NCI-H82 treated with DMSO at 0.1 percent for 48 hours (cell line): ENCODE measurements at regions not wholly inside any gene's neighbourhood (a gene's known extent, or its start where the extent isn't known, plus 50 kb on each side); places are given as distances from the start of the nearest gene placed in this dataset.

Experiments
- DNase-seq: peaks from one replicate; lab custom pipeline; 2025; ENCODE audit not compliant: unreplicated experiment; lab: John Stamatoyannopoulos, UW

GRCh38 chr2:189364607-189365006 is 76.7 kb upstream of the WDR75 start:
- DNase-seq: no peak

GRCh38 chr2:189366349-189366748 is 74.9 kb upstream of the WDR75 start:
- no peak for DNase-seq

GRCh38 chr2:189367343-189367742 is 73.9 kb upstream of the WDR75 start:
- DNase-seq: no peak

- DNase-seq: no peak
Measured at GRCh38 chr2:189369566-189369965, 71.7 kb upstream of the WDR75 start.

- DNase-seq: no peak
Measured at GRCh38 chr2:189370719-189371118, 70.6 kb upstream of the WDR75 start.

- DNase-seq: no peak
Measured at GRCh38 chr2:189372688-189373257, 68.5 kb upstream of the WDR75 start.

GRCh38 chr2:189374481-189374880 is 66.8 kb upstream of the WDR75 start:
- no peak for DNase-seq

- DNase-seq: no peak
Measured at GRCh38 chr2:189375842-189376241, 65.4 kb upstream of the WDR75 start.

GRCh38 chr2:189379287-189379630 is 62.0 kb upstream of the WDR75 start:
- no peak for DNase-seq

GRCh38 chr2:189379731-189380261 is 61.5 kb upstream of the WDR75 start:
- DNase-seq: no peak

GRCh38 chr2:189382668-189383067 is 58.6 kb upstream of the WDR75 start:
- no peak for DNase-seq

GRCh38 chr2:189386741-189387140 is 54.5 kb upstream of the WDR75 start:
- DNase-seq: no peak

GRCh38 chr2:189391201-189391600 is 50.1 kb upstream of the WDR75 start:
- no peak for DNase-seq
